H9 (cell line): ENCODE measurements at regions not wholly inside any gene's neighbourhood (a gene's known extent, or its start where the extent isn't known, plus 50 kb on each side); places are given as distances from the start of the nearest gene placed in this dataset.
"Not testable (repeated sequence)": the region's sequence is repeated elsewhere in the genome, so short reads cannot be mapped to it uniquely, and the experiment has no call there.

Experiments
- DNase-seq: peaks from one replicate; pipeline ENCODE4 v3.0.0-alpha.2; 2017
- H2AFZ ChIP-seq: one replicate; pipeline ENCODE4 v1.6.1; 2013; ENCODE audit warnings: mild to moderate bottlenecking, low read length, control low read depth, moderate library complexity
- H2AK5ac ChIP-seq: 2 replicates; pipeline ENCODE4 v1.6.1; 2013; ENCODE audit warnings: low read length, control low read depth, mixed read lengths; ENCODE audit not compliant: insufficient read length
- H2BK120ac ChIP-seq: one replicate; pipeline ENCODE4 v1.6.1; 2013; ENCODE audit warnings: low read depth, mild to moderate bottlenecking, low read length, control low read depth, inconsistent platforms; ENCODE audit not compliant: poor library complexity, severe bottlenecking
- H2BK12ac ChIP-seq: 2 replicates; pipeline ENCODE4 v1.6.1; 2013; ENCODE audit warnings: low read length, control low read depth, mixed read lengths, low read depth; ENCODE audit not compliant: insufficient read length
- H2BK15ac ChIP-seq: 2 replicates; pipeline ENCODE4 v1.6.1; 2013; ENCODE audit warnings: low read depth, low read length, control low read depth
- H2BK20ac ChIP-seq: one replicate; pipeline ENCODE4 v1.6.1; 2013; ENCODE audit warnings: low read depth, mild to moderate bottlenecking, low read length, control low read depth, inconsistent platforms; ENCODE audit not compliant: poor library complexity, severe bottlenecking
- H2BK5ac ChIP-seq: 2 replicates; pipeline ENCODE4 v1.6.1; 2013; ENCODE audit warnings: low read length, control low read depth, mixed read lengths; ENCODE audit not compliant: insufficient read length
- H3K14ac ChIP-seq: 2 replicates; pipeline ENCODE4 v1.6.1; 2013; ENCODE audit warnings: low read length, control low read depth; ENCODE audit not compliant: insufficient read depth
- H3K18ac ChIP-seq: 2 replicates; pipeline ENCODE4 v1.6.1; 2013; ENCODE audit warnings: low read depth, mild to moderate bottlenecking, mixed read lengths, low read length, control low read depth; ENCODE audit not compliant: insufficient read length
- H3K23ac ChIP-seq: 2 replicates; pipeline ENCODE4 v1.6.1; 2013; ENCODE audit warnings: low read length, control low read depth, mixed read lengths, low read depth; ENCODE audit not compliant: insufficient read length
- H3K23me2 ChIP-seq: 2 replicates; pipeline ENCODE4 v1.6.1; 2013; ENCODE audit warnings: low read depth, mild to moderate bottlenecking, mixed read lengths, low read length, control low read depth; ENCODE audit not compliant: insufficient read length, poor library complexity, severe bottlenecking
- H3K27ac ChIP-seq: 2 replicates; pipeline ENCODE4 v1.5.1; 2013; ENCODE audit warnings: low read length, control low read depth, mixed read lengths, low read depth; ENCODE audit not compliant: insufficient read length
- H3K27me3 ChIP-seq: 2 replicates; pipeline ENCODE4 v1.6.1; 2013; ENCODE audit warnings: low read length, control low read depth, inconsistent platforms; ENCODE audit not compliant: insufficient read depth
- H3K4ac ChIP-seq: 2 replicates; pipeline ENCODE4 v1.6.1; 2013; ENCODE audit warnings: low read depth, mild to moderate bottlenecking, control low read depth, inconsistent platforms, low read length, moderate library complexity
- H3K4me1 ChIP-seq: 2 replicates; pipeline ENCODE4 v1.6.1; 2013; ENCODE audit warnings: low read length, control low read depth, inconsistent platforms; ENCODE audit not compliant: insufficient read depth
- H3K4me2 ChIP-seq: 2 replicates; pipeline ENCODE4 v1.6.1; 2013; ENCODE audit warnings: low read length, control low read depth, mixed read lengths; ENCODE audit not compliant: insufficient read length, insufficient read depth
- H3K56ac ChIP-seq: 2 replicates; pipeline ENCODE4 v1.6.1; 2013; ENCODE audit warnings: low read depth, mild to moderate bottlenecking, mixed read lengths, low read length, control low read depth; ENCODE audit not compliant: insufficient read length
- H3K79me1 ChIP-seq: 2 replicates; pipeline ENCODE4 v1.6.1; 2013; ENCODE audit warnings: low read depth, mild to moderate bottlenecking, moderate library complexity, low read length, control low read depth, inconsistent platforms; ENCODE audit not compliant: insufficient read depth, poor library complexity, severe bottlenecking
- H3K79me2 ChIP-seq: 2 replicates; pipeline ENCODE4 v1.6.1; 2013; ENCODE audit warnings: low read length, control low read depth, inconsistent platforms; ENCODE audit not compliant: insufficient read depth
- H3K9ac ChIP-seq: 2 replicates; pipeline ENCODE4 v1.6.1; 2013; ENCODE audit warnings: low read length, control low read depth, mixed read lengths; ENCODE audit not compliant: insufficient read length; ENCODE audit errors: extremely low read depth
- H3K9me3 ChIP-seq: one replicate; pipeline ENCODE4 v1.6.1; 2013; ENCODE audit warnings: low read depth, low read length, inconsistent platforms; ENCODE audit not compliant: control insufficient read depth
- H3T11ph ChIP-seq: one replicate; pipeline ENCODE4 v1.6.1; 2013; ENCODE audit warnings: mild to moderate bottlenecking, low read length, control low read depth, inconsistent platforms
- H4K20me1 ChIP-seq: one replicate; pipeline ENCODE4 v1.6.1; 2013; ENCODE audit not compliant: control insufficient read depth, insufficient read length, insufficient read depth
- H4K5ac ChIP-seq: 2 replicates; pipeline ENCODE4 v1.6.1; 2013; ENCODE audit warnings: low read depth, mild to moderate bottlenecking, mixed read lengths, low read length, control low read depth; ENCODE audit not compliant: insufficient read length
- H4K8ac ChIP-seq: replicated peaks from 2 replicates; pipeline ENCODE4 v1.6.1; 2013; ENCODE audit warnings: low read length, control low read depth, mixed read lengths, low read depth; ENCODE audit not compliant: insufficient read length
- H4K91ac ChIP-seq: 2 replicates; pipeline ENCODE4 v1.6.1; 2013; ENCODE audit warnings: low read depth, mild to moderate bottlenecking, moderate library complexity, mixed read lengths, low read length, control low read depth; ENCODE audit not compliant: insufficient read length
- H3K27ac Mint-ChIP-seq, 3 experiments: 2 replicates in 2 of 3; 3 replicates in 1 of 3; pipeline ENCODE4 v1.8.0; 2020 to 2021; ENCODE audit warnings: mixed read lengths in 3 of 3, mild to moderate bottlenecking in 1 of 3, moderate library complexity in 1 of 3
- H3K27me3 Mint-ChIP-seq: 2 replicates; pipeline ENCODE4 v1.8.0; 2021; ENCODE audit warnings: low read depth, mild to moderate bottlenecking, moderate library complexity, mixed read lengths
- H3K36me3 Mint-ChIP-seq, 3 experiments: 2 replicates in 2 of 3; 3 replicates in 1 of 3; pipeline ENCODE4 v1.8.0; 2020 to 2021; ENCODE audit warnings: low read depth in 3 of 3, mixed read lengths in 3 of 3; ENCODE audit not compliant: insufficient read depth in 1 of 3
- H3K4me1 Mint-ChIP-seq, 2 experiments: 2 replicates each; pipeline ENCODE4 v1.8.0; 2020; ENCODE audit warnings: mixed read lengths in 2 of 2
- H3K4me3 Mint-ChIP-seq, 2 experiments: 2 replicates in 1 of 2; 3 replicates in 1 of 2; pipeline ENCODE4 v1.8.0; 2020 to 2021; ENCODE audit warnings: mild to moderate bottlenecking in 2 of 2, mixed read lengths in 2 of 2, moderate library complexity in 1 of 2
- H3K9me3 Mint-ChIP-seq, 2 experiments: 2 replicates in 1 of 2; 3 replicates in 1 of 2; pipeline ENCODE4 v1.8.0; 2020; ENCODE audit warnings: mild to moderate bottlenecking in 2 of 2, mixed read lengths in 2 of 2, moderate library complexity in 1 of 2
- WGBS: extraction: QIAGEN DNeasy Blood & Tissue Kit; methylation state at CpG from one replicate; pipeline ENCODE4 v1.1.7; 2013; ENCODE audit warnings: missing lambda C conversion rate, low lambda C conversion rate, mixed read lengths; ENCODE audit not compliant: insufficient read length; ENCODE audit errors: extremely low coverage; 5-methylcytosine and 5-hydroxymethylcytosine counted together
- TF ChIP-seq, protein P1 (sequence below): fragments of 200-600 bp; sonication (generic); conservative IDR thresholded peaks from 3 replicates; pipeline ENCODE4 v1.8.0; 2021; ENCODE audit warnings: antibody characterized with exemption, mild to moderate bottlenecking

DNA sequence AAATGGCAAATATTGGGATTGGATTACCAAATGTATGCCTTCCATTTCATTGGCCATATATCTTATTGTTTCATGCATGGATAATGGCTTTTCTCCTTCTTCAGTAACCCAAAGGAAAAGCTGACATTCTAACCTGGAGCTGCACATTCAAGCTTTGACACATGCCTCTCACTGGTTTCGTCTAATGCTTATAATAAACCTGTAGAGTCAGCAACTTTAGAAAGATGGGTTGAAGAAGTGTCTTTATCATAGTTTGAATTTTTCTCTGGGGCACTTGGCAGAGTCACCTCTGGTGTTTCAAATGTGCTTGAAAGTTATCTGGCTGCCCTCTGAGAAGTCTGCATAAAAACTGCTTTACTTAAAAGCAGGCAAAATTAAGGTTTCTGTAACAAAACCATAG is 55.4 kb upstream of the GOLGA8A start:
- Histone ChIP-seq H4K8ac (no peak overlapping the region), H3K9me3 (no peaks in the 10 kb centered on the region), H2BK15ac (no peak overlapping the region), H4K91ac (no peak overlapping the region), H3T11ph (no peak overlapping the region), H3K4ac (no peak overlapping the region), H3K4me1 (no peaks in the 10 kb centered on the region; the same call in 1 of the 2 replicates), H2BK120ac (no peak overlapping the region), H4K5ac (no peak overlapping the region), H4K20me1 (no peaks in the 10 kb centered on the region), H3K79me2 (no peaks in the 10 kb centered on the region), H3K23ac (no peak overlapping the region), H2BK5ac (no peak overlapping the region), H2BK12ac (no peak overlapping the region), H3K27ac (no peak overlapping the region), H3K14ac (no peak overlapping the region), H2AK5ac (no peak overlapping the region), H3K18ac (no peak overlapping the region), H2AFZ (no peak overlapping the region), H3K23me2 (peaks cover 7% of the 10 kb centered on the region), H3K79me1 (no peaks in the 10 kb centered on the region), H2BK20ac (no peak overlapping the region), H3K4me2 (no peak overlapping the region), H3K9ac (no peak overlapping the region), H3K27me3 (peaks cover 14% of the 10 kb centered on the region; the same call in 1 of the 2 replicates), H3K56ac (no peak overlapping the region)
- TF ChIP-seq, protein P1, sequence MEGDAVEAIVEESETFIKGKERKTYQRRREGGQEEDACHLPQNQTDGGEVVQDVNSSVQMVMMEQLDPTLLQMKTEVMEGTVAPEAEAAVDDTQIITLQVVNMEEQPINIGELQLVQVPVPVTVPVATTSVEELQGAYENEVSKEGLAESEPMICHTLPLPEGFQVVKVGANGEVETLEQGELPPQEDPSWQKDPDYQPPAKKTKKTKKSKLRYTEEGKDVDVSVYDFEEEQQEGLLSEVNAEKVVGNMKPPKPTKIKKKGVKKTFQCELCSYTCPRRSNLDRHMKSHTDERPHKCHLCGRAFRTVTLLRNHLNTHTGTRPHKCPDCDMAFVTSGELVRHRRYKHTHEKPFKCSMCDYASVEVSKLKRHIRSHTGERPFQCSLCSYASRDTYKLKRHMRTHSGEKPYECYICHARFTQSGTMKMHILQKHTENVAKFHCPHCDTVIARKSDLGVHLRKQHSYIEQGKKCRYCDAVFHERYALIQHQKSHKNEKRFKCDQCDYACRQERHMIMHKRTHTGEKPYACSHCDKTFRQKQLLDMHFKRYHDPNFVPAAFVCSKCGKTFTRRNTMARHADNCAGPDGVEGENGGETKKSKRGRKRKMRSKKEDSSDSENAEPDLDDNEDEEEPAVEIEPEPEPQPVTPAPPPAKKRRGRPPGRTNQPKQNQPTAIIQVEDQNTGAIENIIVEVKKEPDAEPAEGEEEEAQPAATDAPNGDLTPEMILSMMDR = no peak
- peaks cover 90% of the 10 kb centered on the region for H3K27me3 Mint-ChIP-seq
- DNase-seq = no peak
- peaks cover 0 to 5% (median 4%) of the 10 kb centered on the region in 3 experiments; a peak in 6 of 7 replicates for H3K36me3 Mint-ChIP-seq
- H3K4me1 Mint-ChIP-seq = peaks cover 6 to 11% of the 10 kb centered on the region in 2 experiments
- H3K4me3 Mint-ChIP-seq = no peak overlapping the region
- H3K9me3 Mint-ChIP-seq = peaks cover 4 to 13% of the 10 kb centered on the region in 2 experiments; a peak in 4 of 5 replicates
- WGBS = no CpG with 5 or more reads among the region's 1 CpG
- H3K27ac Mint-ChIP-seq = no peak overlapping the region

DNA sequence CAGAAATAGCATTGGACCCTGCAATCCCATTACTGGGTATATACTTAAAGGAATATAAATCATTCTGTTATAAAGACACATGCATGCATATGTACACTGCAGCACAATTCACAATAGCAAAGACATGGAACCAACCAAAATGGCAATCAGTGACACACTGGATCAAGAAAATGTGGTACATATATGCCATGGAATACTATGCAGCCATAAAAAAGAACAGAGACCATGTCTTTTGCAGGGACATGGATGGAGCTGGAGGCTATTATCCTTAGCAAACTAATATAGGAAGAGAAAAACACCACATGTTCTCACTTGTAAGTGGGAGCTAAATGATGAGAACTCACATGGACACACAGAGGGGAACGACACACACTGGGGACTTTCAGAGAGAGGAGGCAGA is 53.9 kb upstream of the GOLGA8A start:
- not testable (repeated sequence) for H3K56ac ChIP-seq, H3K4me1 ChIP-seq, H2BK5ac ChIP-seq, H3K4me2 ChIP-seq, H3K36me3 Mint-ChIP-seq, H4K5ac ChIP-seq, H4K20me1 ChIP-seq, H2BK20ac ChIP-seq, H3K4me3 Mint-ChIP-seq, H2BK15ac ChIP-seq, H3K79me2 ChIP-seq, H3K9me3 ChIP-seq, H2AFZ ChIP-seq, H3K4ac ChIP-seq, H2BK120ac ChIP-seq, H2AK5ac ChIP-seq, H4K91ac ChIP-seq, H3K27ac ChIP-seq, H2BK12ac ChIP-seq, H3K23ac ChIP-seq, H3K23me2 ChIP-seq, DNase-seq, H3K14ac ChIP-seq, H3K9ac ChIP-seq, H3K18ac ChIP-seq, H3T11ph ChIP-seq, H3K79me1 ChIP-seq, H4K8ac ChIP-seq
- Mint-ChIP-seq H3K9me3 (peaks cover 4 to 16% of the 10 kb centered on the region in 2 experiments; a peak in 4 of 5 replicates), H3K4me1 (peaks cover 6 to 11% of the 10 kb centered on the region in 2 experiments), H3K27me3 (peaks cover 80% of the 10 kb centered on the region), H3K27ac (peak overlapping the region in 1 of 3 experiments; percentile 8; a peak in 2 of 7 replicates)
- peaks cover 14% of the 10 kb centered on the region; the same call in 1 of the 2 replicates for H3K27me3 ChIP-seq
- WGBS = no CpG with 5 or more reads among the region's 1 CpG
